ENCODE measurements at regions not wholly inside any gene's neighbourhood (a gene's known extent, or its start where the extent isn't known, plus 50 kb on each side); places are given as distances from the start of the nearest gene placed in this dataset.

GRCh38 chr21:20545454-20545853, 452.8 kb upstream of the NCAM2 start:
- Mint-ChIP-seq H3K9me3 (peaks cover 6% of the 10 kb centered on the region in 2 donors), H3K4me3 (no peak overlapping the region), H3K4me1 (ENCODE audit: low read depth) (no peaks in the 10 kb centered on the region), H3K27ac (no peak overlapping the region), H3K36me3 (ENCODE audit: insufficient read depth in 2 of 2) (no peaks in the 10 kb centered on the region), H3K27me3 (ENCODE audit: low read depth) (no peaks in the 10 kb centered on the region)
- no peak for DNase-seq
- no peak for ATAC-seq (replicated peaks in 1 of 2)

GRCh38 chr21:20551939-20552338, 446.3 kb upstream of the NCAM2 start:
- peaks cover 4 to 6% of the 10 kb centered on the region in 2 donors for H3K9me3 Mint-ChIP-seq

GRCh38 chr21:20554785-20555184, 443.4 kb upstream of the NCAM2 start:
- H3K27me3 Mint-ChIP-seq (ENCODE audit: low read depth) = no peaks in the 10 kb centered on the region
- no peaks in the 10 kb centered on the region for H3K36me3 Mint-ChIP-seq (ENCODE audit: insufficient read depth in 2 of 2)
- H3K27ac Mint-ChIP-seq = no peak overlapping the region
- H3K4me1 Mint-ChIP-seq (ENCODE audit: low read depth) = no peaks in the 10 kb centered on the region
- H3K9me3 Mint-ChIP-seq = peaks cover 3 to 4% of the 10 kb centered on the region in 2 donors
- DNase-seq (no peak), ATAC-seq (replicated peaks in 1 of 2) (no peak)
- H3K4me3 Mint-ChIP-seq = no peak overlapping the region

More at GRCh38 chr21:20551939-20552338, 446.3 kb upstream of the NCAM2 start:
- Mint-ChIP-seq H3K4me3 (no peak overlapping the region), H3K36me3 (ENCODE audit: insufficient read depth in 2 of 2) (no peaks in the 10 kb centered on the region), H3K27ac (no peak overlapping the region), H3K27me3 (ENCODE audit: low read depth) (no peaks in the 10 kb centered on the region), H3K4me1 (ENCODE audit: low read depth) (no peaks in the 10 kb centered on the region)
- ATAC-seq (replicated peaks in 1 of 2) (no peak), DNase-seq (no peak)

DNA sequence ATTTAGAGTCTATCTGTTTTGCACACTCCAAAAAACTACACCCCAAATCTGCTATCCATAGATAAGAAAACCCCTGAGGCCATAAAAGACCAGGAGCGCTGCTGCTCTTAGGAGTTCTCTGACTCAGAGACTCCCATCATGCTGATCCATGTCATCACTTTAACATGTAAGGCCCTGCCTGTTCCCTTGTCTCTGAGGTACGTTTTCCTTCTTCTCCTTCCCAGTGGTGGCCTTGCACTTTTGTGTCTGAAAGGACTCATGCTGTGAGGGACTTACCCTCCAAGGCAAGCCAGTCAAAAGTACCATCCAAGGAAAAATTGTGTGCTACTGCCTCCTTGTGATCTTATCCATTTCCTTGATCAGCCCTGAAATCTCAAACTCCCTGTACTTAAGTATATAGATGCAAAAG, 427.4 kb upstream of the NCAM2 start:
- H3K4me1 Mint-ChIP-seq (ENCODE audit: low read depth) = no peaks in the 10 kb centered on the region
- H3K36me3 Mint-ChIP-seq (ENCODE audit: insufficient read depth in 2 of 2) = no peaks in the 10 kb centered on the region
- no peak for ATAC-seq (replicated peaks in 1 of 2)
- no peaks in the 10 kb centered on the region for H3K27me3 Mint-ChIP-seq (ENCODE audit: low read depth)
- no peak for DNase-seq
- H3K9me3 Mint-ChIP-seq = peaks cover 3 to 4% of the 10 kb centered on the region in 2 donors
- no peak overlapping the region for H3K4me3 Mint-ChIP-seq
- no peak overlapping the region for H3K27ac Mint-ChIP-seq

- no peaks in the 10 kb centered on the region for H3K36me3 Mint-ChIP-seq (ENCODE audit: insufficient read depth in 2 of 2)
- peaks cover 3 to 4% of the 10 kb centered on the region in 2 donors for H3K9me3 Mint-ChIP-seq
- no peaks in the 10 kb centered on the region for H3K27me3 Mint-ChIP-seq (ENCODE audit: low read depth)
These were observed 425.6 kb upstream of the NCAM2 start for GRCh38 chr21:20572582-20572981.

DNA sequence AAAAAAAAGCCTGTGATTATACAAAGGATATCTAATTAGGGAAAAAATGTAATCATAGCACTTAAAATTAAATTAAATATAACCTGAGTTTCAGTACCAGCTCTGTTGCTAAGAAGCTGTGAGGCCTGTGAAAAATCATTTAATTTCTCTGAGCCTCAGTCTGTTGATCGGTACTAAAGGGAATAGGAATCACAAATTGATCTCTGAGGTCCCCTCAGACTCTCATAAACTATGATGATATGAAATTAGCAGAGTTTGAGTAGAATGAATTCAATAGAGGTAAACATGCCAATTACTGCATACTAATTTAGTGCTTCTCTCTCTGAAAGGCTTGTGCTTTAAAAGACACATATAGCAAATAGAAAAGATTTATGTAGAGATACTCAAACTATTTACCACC, 416.8 kb upstream of the NCAM2 start:
- no peak for DNase-seq
- Mint-ChIP-seq H3K4me1 (ENCODE audit: low read depth) (no peaks in the 10 kb centered on the region), H3K27me3 (ENCODE audit: low read depth) (no peaks in the 10 kb centered on the region), H3K4me3 (no peak overlapping the region), H3K27ac (no peak overlapping the region), H3K9me3 (peaks cover 2 to 3% of the 10 kb centered on the region in 2 donors), H3K36me3 (ENCODE audit: insufficient read depth in 2 of 2) (peaks cover 0 to 2% of the 10 kb centered on the region in 2 donors)
- ATAC-seq (replicated peaks in 1 of 2) = no peak

More at GRCh38 chr21:20572582-20572981, 425.6 kb upstream of the NCAM2 start:
- Mint-ChIP-seq H3K4me3 (no peak overlapping the region), H3K27ac (no peak overlapping the region), H3K4me1 (ENCODE audit: low read depth) (no peaks in the 10 kb centered on the region)
- ATAC-seq (replicated peaks in 1 of 2) (no peak), DNase-seq (no peak)

GRCh38 chr21:20591284-20591683, 406.9 kb upstream of the NCAM2 start:
- Mint-ChIP-seq H3K27ac (no peak overlapping the region), H3K4me3 (no peak overlapping the region), H3K4me1 (ENCODE audit: low read depth) (peaks cover 4% of the 10 kb centered on the region), H3K9me3 (peaks cover 8% of the 10 kb centered on the region in 2 donors), H3K27me3 (ENCODE audit: low read depth) (no peaks in the 10 kb centered on the region), H3K36me3 (ENCODE audit: insufficient read depth in 2 of 2) (no peaks in the 10 kb centered on the region)
- ATAC-seq (replicated peaks in 1 of 2) (no peak), DNase-seq (no peak)

DNA sequence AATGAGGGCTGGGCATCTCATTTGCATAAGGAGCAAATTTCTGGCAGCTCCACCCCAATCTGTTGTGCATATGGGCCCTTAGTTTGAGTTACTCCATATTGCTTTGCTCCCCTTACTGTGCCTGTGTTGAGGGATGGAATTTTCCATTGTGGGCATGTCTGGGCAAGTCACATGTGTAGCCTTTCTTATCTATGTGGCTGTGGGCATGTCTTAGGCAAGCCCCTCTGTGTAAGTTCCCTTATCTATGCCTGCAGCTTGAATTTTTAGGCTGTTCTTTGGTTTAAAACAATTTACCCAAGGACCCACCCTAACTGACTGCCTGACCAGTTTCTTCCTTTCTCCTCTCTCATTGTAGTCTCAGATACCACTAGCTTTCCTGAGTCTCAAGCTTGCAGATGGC, 405.7 kb upstream of the NCAM2 start:
- H3K27ac Mint-ChIP-seq = no peak overlapping the region

DNA sequence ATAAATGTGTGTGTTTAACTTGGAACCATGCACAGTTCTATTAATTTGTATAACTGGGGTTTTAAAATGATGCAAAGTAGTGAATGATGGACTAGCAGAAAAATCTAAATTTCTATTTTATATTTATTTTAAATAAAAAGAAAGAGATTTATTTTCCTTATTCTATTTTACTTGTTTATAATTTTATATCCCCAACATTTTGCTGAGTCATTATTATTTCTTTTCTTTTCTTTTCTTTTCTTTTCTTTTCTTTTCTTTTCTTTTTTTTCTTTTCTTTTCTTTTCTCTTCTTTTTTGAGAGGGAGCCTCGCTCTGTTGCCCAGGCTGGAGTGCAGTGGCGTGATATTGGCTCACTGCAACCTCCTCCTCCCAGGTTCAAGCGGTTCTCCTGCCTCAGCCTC, 395.0 kb upstream of the NCAM2 start:
- Mint-ChIP-seq H3K4me3 (no peak overlapping the region), H3K27me3 (ENCODE audit: low read depth) (no peaks in the 10 kb centered on the region), H3K27ac (no peak overlapping the region), H3K9me3 (peaks cover 7% of the 10 kb centered on the region in 2 donors), H3K4me1 (ENCODE audit: low read depth) (no peaks in the 10 kb centered on the region), H3K36me3 (ENCODE audit: insufficient read depth in 2 of 2) (no peaks in the 10 kb centered on the region)
- DNase-seq (no peak), ATAC-seq (replicated peaks in 1 of 2) (no peak)

More for the DNA sequence above, 405.7 kb upstream of the NCAM2 start:
- H3K4me3 Mint-ChIP-seq = no peak overlapping the region
- ATAC-seq (replicated peaks in 1 of 2) (no peak), DNase-seq (no peak)
- no peaks in the 10 kb centered on the region for H3K36me3 Mint-ChIP-seq (ENCODE audit: insufficient read depth in 2 of 2)
- H3K4me1 Mint-ChIP-seq (ENCODE audit: low read depth) = peaks cover 4% of the 10 kb centered on the region
- H3K27me3 Mint-ChIP-seq (ENCODE audit: low read depth) = no peaks in the 10 kb centered on the region
- peaks cover 9 to 11% of the 10 kb centered on the region in 2 donors for H3K9me3 Mint-ChIP-seq

- Mint-ChIP-seq H3K27ac (no peak overlapping the region), H3K4me1 (ENCODE audit: low read depth) (no peaks in the 10 kb centered on the region), H3K27me3 (ENCODE audit: low read depth) (no peaks in the 10 kb centered on the region), H3K36me3 (ENCODE audit: insufficient read depth in 2 of 2) (no peaks in the 10 kb centered on the region), H3K9me3 (peaks cover 12% of the 10 kb centered on the region in 2 donors), H3K4me3 (no peak overlapping the region)
- DNase-seq (no peak), ATAC-seq (replicated peaks in 1 of 2) (no peak)
These were observed 387.2 kb upstream of the NCAM2 start for GRCh38 chr21:20611008-20611407.

DNA sequence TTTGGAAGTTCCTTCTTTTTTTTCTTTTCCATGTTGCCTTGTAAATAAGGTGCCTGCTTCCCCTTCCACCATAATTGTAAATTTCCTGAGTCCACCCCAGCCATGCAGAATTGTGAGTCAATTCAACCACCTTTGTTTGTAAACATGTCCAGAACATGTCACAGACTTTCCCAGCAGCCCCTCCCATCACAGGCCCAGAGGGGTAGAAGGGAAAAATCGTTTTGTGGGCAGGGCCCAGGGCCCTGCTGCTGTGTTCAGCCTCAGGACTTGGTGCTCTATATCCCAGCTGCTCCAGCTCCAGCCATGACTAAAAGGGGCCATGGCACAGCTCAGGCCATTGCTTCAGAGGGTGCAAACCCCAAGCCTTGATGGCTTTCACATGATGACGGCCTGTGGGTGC, 384.6 kb upstream of the NCAM2 start:
- no peaks in the 10 kb centered on the region for H3K4me1 Mint-ChIP-seq (ENCODE audit: low read depth)
- H3K27me3 Mint-ChIP-seq (ENCODE audit: low read depth) = no peaks in the 10 kb centered on the region
- no peak overlapping the region for H3K4me3 Mint-ChIP-seq
- no peak for ATAC-seq (replicated peaks in 1 of 2)
- H3K36me3 Mint-ChIP-seq (ENCODE audit: insufficient read depth in 2 of 2) = peaks cover 0 to 1% of the 10 kb centered on the region in 2 donors
- H3K27ac Mint-ChIP-seq = no peak overlapping the region
- no peak for DNase-seq
- H3K9me3 Mint-ChIP-seq = peaks cover 7 to 8% of the 10 kb centered on the region in 2 donors

- no peak overlapping the region for H3K4me3 Mint-ChIP-seq
- peaks cover 0 to 1% of the 10 kb centered on the region in 2 donors for H3K36me3 Mint-ChIP-seq (ENCODE audit: insufficient read depth in 2 of 2)
- no peak for ATAC-seq (replicated peaks in 1 of 2)
- no peak for DNase-seq
- H3K27ac Mint-ChIP-seq = no peak overlapping the region
- H3K27me3 Mint-ChIP-seq (ENCODE audit: low read depth) = no peaks in the 10 kb centered on the region
- H3K4me1 Mint-ChIP-seq (ENCODE audit: low read depth) = no peaks in the 10 kb centered on the region
- H3K9me3 Mint-ChIP-seq = peaks cover 1 to 7% of the 10 kb centered on the region in 2 donors
These were observed 381.1 kb upstream of the NCAM2 start for GRCh38 chr21:20617130-20617529.

GRCh38 chr21:20618878-20619277, 379.3 kb upstream of the NCAM2 start:
- no peaks in the 10 kb centered on the region for H3K4me1 Mint-ChIP-seq (ENCODE audit: low read depth)
- H3K27me3 Mint-ChIP-seq (ENCODE audit: low read depth) = no peaks in the 10 kb centered on the region
- DNase-seq (no peak), ATAC-seq (replicated peaks in 1 of 2) (no peak)
- no peak overlapping the region for H3K27ac Mint-ChIP-seq
- peaks cover 3 to 8% of the 10 kb centered on the region in 2 donors for H3K9me3 Mint-ChIP-seq
- H3K36me3 Mint-ChIP-seq (ENCODE audit: insufficient read depth in 2 of 2) = peaks cover 0 to 2% of the 10 kb centered on the region in 2 donors
- H3K4me3 Mint-ChIP-seq = no peak overlapping the region

- no peaks in the 10 kb centered on the region for H3K27me3 Mint-ChIP-seq (ENCODE audit: low read depth)
- no peaks in the 10 kb centered on the region for H3K4me1 Mint-ChIP-seq (ENCODE audit: low read depth)
- no peak overlapping the region for H3K27ac Mint-ChIP-seq
- ATAC-seq (replicated peaks in 1 of 2) (no peak), DNase-seq (no peak)
- peaks cover 4 to 9% of the 10 kb centered on the region in 2 donors for H3K9me3 Mint-ChIP-seq
- H3K4me3 Mint-ChIP-seq = no peak overlapping the region
- H3K36me3 Mint-ChIP-seq (ENCODE audit: insufficient read depth in 2 of 2) = peaks cover 2 to 4% of the 10 kb centered on the region in 2 donors
These were observed 370.6 kb upstream of the NCAM2 start for GRCh38 chr21:20627594-20627993.
